GM21367 (cell line): ENCODE measurements at regions not wholly inside any gene's neighbourhood (a gene's known extent, or its start where the extent isn't known, plus 50 kb on each side); places are given as distances from the start of the nearest gene placed in this dataset.

Source experiments
- ATAC-seq: cut with Tn5 transposase; IDR thresholded peaks from one replicate; pipeline ENCODE4 v1.9.1; 2021; ENCODE audit not compliant: unreplicated experiment

DNA sequence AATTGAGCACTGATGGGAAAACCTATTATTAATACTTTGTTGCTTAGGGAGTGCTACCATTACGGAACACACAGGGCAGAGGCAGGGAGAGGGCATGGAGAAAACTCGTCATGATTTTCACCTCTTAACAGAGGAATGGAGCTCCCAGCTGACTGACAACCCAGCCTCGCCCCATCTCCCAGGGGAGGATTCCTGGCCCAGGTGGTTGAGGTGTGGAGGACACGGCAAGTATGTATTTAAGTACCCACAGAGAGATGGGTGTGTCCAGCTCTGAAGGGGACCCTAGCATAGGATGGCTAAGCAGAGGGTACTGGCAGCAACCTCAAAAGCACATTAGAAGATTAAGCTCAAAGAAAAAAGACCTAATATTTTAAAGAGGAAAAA, 261.9 kb upstream of the MOCS1 start:
- ATAC-seq: no peak

DNA sequence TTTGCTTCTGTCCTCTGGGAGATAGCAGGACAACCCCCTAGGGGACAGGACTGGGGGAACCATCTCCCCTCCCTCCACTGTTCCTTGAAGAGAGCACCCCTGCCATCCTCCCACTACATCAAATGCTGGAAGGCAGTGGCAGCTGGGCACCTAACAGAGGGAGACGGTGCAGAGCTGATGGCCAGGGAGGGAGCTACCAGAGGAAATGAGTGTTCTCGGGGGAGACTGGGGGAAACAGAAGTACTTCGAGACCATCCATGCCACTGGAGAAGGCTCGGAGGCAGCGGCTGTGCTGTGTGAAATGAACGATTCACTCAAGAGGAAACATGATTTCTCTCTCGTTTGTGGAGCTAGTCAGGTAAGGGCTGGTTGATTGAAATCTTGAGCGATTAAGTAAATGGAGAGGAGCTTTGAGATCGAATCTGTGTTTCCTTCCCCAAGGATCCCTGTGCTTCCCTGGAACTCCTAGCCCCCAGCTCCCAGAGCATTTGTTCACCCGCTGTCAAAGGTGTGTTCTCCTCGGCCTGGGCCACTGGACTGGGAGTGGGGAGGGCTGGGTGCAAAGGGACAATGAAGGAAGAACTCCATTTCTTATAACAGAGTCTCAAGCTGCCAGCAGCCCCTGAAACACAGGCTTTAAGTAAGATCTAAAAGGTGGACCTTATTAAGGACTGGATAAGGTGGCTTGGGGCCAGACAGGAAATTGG, 261.3 kb upstream of the MOCS1 start:
- no peak for ATAC-seq

DNA sequence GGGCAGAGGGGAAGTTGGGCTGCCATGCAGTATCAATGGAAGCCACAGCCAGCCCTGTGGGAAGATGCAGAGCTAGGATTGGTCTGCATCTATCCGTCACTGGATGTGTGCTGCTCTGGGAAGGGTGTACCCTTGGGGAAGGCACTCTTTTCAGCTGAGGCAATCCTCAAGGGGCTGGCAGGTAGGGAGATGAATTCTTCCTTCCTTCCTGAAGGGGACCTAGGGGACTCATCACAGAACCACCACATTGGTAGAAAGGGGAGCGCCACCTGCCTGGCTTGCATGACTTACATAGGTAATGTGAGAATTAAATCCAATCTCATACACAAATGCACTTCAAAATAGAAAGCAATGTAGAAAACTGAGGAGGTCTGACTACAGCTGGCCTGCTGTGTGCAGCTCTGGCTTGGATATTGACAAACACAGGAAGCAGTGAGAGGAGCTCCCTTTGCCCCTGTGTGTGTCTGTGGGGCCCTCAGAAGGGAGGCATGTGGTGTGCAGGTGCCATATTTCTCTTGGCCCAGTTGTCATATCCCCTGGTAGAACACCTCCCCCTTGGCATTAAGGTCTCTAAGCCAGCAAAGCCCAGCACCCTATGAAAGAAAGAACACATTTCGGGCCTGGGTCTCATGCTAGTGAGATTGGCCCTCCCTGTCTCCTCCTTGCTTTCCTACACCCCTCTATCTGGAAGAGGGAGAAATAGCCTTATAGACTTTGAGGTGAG, 260.3 kb upstream of the MOCS1 start:
- ATAC-seq: no peak

DNA sequence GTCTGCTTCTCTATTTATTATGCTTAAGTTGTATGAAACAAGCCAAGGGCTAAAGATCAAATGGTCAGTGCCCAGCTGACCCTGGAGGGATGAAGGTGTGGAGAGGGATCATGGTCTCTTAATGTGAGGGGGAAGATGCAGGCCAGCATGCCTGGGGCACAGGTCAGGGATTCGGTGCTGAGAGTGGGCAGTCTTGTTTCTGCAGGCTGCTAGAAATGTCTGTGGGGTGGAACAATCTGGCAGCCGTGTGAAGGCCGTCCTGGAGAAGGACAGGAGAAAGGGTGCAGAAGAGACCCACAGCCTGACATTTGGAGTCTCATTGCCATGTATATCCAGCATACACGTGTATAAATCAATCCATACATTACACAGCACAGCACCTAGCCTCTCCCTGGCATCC, 258.3 kb upstream of the MOCS1 start:
- ATAC-seq: no peak

DNA sequence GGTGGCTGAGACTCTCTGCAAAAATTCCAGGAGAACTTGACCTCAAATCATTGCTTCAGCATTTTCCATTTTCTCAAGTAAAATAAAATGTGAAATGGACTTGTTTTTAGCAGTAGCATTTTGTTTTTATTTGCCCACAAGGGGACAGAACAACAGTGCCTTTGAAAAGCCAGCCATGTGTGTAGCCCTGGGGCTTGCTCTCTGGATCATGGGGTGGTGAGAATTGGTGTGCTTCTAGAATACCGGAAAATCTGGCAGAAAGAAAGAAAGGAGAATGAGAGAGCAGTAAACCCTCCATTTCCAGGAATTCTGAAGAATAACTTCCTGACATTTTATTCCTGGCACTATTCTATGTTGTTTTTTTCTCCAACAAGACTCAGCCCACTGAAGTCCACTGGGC, 254.7 kb upstream of the MOCS1 start:
- no peak for ATAC-seq

DNA sequence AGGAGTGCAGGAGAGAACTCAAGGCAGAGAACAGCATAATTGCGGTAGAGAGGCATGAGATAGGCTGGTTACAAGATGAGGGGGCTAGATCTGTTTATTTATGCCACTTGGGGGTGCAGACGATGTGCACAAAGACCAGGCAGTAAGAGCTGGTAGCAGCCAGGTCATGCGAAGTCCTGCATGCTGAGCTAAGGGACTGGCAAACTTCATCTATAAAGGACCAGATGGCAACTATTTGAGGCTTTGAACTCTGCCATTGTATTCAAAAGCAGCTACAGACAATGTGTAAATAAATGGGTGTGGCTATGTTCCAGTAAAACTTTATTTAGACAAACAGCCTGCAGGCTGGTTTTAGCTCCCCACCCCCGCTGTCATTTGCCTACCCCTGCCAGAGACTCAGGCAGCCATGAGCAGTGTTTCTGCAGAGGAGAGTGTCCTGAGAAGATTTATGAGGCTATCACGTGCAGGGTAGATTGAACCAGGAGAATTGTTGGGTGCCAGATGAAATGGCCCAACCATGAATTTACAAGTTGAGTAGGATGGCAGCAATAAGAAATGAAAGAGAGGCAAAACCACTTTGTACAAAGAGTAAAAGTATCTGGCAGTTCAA, 253.4 kb upstream of the MOCS1 start:
- no peak for ATAC-seq

DNA sequence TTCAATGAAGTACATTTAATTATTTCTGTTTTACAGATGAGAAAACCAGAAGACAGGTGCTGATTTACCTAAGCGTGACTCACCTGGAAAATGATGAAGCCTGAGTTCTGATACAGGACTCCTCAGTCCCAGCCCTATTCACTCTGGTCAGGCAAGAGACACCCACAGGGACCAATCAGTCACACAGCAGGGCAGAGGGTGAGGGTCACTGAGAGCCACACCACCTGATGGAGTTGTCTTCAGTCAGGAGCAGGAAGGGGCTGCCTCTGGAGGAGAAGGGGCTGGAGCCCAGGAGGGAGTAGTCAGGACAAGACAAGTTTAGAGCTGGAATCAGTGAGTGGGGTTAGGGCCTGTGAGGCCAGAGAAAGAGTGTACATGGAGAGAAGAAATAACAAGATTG, 251.2 kb upstream of the MOCS1 start:
- ATAC-seq: no peak

DNA sequence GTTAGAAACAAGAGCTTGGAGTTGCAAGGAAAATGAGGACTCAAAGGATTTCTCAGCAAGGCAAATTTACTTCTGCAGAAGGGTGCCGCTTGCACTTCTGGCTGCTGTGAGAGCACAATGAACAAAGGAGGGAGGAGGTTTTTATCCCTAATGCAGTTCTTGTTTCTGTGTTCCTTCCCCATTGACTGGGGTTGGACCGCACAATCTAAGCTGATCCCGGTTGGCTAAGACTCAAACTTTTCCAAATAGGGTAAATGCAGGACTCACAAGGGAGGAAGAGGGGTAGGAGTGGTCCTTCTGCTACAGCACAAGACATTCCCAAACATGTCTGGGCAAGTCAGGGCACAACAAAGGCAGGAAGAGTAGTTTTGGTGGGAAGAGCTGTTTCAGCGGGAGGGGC, 249.6 kb upstream of the MOCS1 start:
- ATAC-seq: no peak

DNA sequence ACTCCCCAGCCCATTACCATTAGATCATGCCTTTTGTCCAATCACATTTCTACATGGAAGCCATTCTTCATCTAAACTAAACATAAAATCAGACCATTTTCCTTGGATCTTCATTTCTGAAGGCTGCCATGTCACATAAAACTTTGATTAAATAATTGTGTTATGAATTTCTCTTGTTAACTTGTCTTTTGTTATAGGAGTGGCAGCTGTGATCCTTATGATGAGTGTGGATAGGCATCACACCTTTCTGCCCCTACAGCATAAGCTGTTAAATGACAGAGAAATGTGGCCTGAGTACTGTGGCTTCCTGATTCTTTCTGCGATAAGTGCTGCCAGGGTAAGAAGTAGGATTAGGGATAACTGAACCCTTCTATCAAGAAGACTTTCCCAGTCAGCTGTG, 247.1 kb upstream of the MOCS1 start:
- no peak for ATAC-seq

DNA sequence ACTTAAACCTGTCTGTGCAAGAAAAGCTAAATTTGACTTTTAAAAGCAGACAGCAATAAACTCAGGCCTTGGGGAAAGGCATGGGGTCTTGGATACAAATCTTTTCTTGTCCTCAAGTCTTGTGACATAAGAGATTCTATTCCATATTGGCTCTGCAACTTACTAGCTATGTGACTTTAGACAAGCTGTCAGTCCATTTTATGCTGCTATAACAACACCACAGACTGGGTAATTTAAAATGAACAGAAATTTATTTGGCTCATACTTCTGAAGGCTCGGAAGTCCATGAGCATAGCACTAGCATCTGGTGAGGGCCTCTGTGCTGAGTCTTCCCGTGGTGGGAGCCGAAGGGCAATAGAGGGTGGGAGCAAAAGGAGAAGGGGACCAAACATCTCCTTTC, 246.0 kb upstream of the MOCS1 start:
- no peak for ATAC-seq

DNA sequence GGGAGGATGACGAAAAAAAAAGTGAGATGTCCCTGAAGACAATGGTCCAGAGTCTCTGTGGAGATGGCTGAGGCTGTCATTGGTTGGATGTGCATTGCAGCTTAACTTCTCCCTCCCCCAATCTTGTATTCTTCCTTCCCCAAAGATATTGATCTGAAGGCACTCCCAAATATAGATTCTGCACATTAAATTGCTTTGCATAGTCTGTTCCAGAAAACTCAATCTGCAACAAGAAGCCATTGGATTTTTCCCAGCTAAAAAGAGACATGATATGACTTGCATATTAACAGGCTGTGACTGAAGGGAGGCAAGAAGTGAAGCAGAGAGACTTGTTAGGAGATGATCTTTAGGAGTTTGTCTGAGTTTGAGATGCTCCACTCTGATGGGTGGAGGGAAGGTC, 245.2 kb upstream of the MOCS1 start:
- no peak for ATAC-seq

DNA sequence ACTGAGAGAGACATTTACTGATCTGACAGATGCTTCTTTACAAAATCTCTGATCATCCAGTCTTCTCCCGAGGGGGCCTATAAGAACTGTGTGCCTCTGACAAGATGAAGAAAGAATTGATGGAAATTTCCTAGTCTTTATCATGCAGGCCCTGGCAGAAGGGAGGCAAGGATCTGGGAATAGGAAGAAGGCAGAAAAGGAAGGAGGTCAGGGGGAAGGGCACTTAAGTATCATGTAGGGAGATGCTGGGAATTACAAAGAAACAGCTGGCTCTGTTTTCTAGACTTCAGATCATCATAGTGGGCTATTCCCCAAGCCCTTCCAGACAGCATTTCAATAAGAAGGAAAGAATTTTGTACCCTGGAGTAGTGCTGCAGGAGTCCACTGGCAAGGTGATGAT, 243.3 kb upstream of the MOCS1 start:
- ATAC-seq: no peak

DNA sequence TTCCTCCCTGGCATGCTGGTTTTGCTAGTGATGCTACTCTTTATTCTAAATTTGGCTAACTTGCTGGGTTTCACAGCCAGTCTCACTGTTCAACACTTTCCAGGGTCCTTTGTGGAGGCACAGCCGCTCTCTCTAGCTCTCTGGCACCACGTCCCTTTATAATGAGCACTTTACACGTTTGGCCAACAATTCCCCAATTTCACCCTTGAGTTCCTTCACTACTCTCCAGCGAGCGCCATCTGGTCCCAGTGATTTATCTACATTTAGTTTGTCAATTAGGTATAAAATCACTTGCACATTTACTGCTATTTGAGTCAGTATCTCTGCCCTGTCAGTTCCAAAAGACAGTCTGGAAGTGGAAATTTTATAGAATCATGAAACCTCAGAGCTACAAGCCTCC, 241.9 kb upstream of the MOCS1 start:
- no peak for ATAC-seq

DNA sequence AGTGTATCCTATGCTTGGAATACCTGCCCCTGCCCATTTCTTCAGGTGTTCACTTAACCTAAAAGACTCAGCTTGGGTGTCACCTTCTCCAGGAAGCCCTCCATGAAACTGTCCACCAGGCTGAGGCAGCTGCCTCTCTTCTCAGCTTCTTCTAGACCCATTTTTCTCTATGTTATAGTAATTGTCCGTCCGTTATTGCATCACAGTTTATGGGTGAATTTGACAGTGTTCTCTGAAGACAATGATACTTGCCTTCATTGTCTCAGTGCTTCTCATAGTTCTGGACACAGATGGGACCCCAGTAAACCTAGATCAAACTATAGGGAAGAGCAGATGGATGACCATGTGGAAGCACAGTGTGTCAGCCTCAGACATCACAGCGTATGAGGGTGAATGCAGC, 238.0 kb upstream of the MOCS1 start:
- no peak for ATAC-seq

DNA sequence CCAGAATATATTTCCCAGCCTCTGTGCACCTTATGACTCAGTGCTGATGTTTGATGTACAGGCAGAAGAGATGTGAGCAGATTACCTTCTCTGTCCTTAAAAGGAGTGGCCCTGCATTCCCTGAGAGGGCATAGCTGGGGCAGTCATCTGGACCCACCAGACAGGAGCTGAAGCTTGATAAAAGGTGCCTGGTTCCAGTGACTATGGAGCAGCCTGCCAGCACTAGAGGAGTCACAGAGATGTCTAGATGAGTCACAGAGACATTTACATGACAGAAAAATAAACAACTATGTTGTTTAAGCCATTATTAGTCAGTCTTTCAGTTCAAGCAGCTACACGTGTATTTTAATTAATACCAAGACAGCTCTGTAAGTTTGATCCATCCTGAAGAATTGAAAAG, 237.1 kb upstream of the MOCS1 start:
- no peak for ATAC-seq

DNA sequence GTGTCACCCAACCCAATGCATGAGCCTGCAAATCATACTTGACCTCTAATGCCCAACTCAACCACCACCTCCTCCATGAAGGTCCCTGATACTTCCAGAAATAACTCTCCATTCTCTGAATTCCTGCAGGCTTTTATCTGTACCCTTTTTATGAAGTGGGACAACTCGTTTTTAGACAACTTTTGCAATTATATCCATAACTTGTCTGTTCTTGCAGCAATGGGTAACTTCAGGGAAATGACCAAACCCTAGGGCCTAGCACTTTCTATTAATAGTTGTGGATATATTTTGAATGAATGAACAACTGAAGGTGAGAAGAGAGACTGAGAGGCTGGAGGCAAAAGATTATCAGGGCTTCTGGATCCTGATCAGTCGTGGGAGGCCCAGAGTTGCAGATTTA, 236.6 kb upstream of the MOCS1 start:
- no peak for ATAC-seq

DNA sequence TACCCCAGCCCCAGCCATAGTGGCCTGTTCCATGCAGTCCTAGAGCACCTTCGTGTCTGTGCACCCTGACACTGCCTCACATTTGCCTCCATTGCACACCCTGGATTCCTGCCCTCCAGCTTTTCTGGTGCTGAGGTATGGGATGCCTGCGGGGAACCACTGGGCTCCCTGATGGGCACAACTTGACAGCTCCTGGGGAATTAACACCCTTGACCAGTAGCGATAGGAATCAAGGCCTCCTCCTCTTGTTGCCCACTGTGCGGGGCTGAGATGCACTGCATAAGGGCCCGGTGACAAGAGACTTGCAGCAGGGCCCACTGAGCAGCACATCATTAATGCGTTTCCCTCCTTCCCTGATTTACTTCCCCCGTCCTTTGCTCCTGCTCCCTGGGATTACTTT, 235.6 kb upstream of the MOCS1 start:
- ATAC-seq: no peak

DNA sequence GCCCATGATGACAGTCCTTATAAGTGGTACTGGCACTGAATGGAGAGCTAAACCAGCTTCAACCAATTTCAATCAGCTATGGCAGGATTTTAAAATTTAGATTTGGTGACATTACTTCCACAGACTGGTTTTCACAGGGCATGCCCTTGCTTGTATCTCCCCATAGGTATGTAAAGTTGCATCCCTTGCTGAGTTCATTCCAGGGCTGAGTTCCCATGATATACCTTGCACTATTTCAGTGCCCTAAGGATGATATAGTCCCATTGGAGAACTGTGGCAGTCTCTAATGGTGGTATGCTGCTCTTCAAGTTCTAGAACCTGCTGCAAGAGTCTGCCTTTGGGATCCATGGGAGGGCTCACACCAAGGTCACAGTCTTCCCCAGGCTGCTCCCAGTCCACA, 232.7 kb upstream of the MOCS1 start:
- ATAC-seq: no peak

DNA sequence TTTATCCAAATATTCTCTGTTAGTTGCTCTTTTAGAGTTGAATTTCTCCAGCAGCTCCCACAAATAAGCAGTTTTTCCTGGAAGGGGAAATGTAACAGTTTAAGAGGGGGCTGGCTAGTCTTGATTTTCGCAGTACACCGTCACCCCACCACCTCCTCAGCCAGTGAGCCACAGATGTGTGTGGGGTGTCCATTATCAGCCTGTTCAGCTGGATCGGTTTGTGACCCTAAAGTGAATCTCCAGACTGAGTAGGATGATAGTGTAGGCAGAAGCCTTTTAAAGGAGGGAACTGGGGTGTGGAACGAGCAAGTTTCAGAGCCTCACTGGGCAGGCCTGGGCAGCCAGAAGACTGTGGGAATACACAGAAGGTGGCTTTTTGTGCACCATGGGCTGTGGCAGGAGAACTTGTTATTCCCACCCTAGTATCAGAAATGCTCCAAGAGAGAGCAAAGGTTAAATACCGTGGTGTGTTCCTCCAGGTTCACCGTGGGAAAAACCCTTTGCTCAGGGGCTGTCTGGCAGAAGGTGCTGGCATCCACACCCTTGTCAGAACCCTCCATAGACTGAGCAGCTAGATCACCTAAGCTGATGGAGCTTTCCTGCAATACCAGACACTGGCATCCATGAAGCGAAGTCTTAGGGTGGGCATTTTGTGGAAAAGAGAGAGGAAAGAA, 230.9 kb upstream of the MOCS1 start:
- no peak for ATAC-seq

DNA sequence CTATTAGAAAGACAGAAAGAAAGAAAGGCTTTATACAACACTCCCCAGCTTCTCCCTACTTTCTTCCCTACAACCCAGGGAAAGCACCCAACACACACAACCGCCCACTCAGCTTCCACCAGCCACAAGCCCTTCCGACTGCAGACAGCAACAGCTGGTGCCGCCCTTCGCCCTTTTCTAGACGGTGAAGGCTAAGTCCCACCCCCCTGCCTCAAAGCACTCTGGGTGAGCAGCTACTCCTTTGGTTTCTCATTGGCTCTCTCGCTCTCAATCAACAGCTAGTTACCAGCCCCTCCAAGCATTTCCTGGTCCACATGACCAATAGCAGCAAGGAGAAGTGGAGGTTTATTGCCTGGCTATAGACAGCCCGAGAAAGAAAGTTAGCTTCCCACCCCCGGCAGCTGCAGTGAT, 230.1 kb upstream of the MOCS1 start:
- ATAC-seq: no peak

DNA sequence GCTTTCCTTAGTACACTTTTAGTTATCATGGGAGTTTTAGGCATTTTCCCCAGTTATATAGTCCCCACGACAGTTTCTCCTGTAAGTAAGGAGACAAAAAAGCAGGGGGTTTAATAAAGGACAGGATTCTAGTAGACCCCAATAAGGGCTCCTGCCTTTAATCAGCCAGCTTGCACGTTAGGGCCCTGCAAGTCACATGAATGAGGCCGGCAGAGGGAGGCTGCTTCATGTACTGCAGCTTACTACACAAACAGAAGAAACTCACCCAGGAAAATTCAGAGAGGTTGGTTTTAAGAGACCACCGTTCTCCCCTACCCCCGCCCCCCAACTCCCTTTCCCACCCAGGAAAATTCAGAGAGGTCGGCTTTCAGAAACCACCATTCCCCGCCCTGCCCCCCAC, 229.7 kb upstream of the MOCS1 start:
- ATAC-seq: no peak

DNA sequence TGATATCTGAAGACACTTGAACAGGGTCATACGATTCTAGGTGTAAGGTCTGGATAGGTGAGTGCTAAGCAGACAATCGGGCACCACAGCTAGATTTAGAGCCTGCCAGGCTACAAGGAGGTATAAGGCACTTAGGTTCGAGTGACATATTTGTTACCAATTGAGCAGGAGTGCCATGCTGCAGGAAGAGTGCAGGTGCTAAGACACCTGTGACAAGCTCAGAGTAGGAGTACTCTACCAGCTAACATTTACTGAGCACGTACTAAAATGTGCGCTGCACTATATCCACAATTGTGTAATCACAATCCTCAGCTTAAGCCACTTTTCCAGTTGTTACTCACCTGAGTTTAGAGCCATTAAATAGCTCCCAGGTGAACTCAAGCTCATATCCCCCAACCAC, 227.8 kb upstream of the MOCS1 start:
- no peak for ATAC-seq
